GM23338 (cell line): ENCODE measurements at regions not wholly inside any gene's neighbourhood (a gene's known extent, or its start where the extent isn't known, plus 50 kb on each side); places are given as distances from the start of the nearest gene placed in this dataset.

ENCODE experiments used
- ATAC-seq: fragments of 200-7000 bp; cut with Tn5 transposase; 3 replicates; pipeline ENCODE4 v1.9.1; 2020
- DNase-seq: peaks from one replicate; pipeline ENCODE4 v3.0.0-alpha.2; 2015; ENCODE audit warnings: low spot score
- H2AFZ ChIP-seq: fragments of 200-600 bp; sonication (generic); 2 replicates; pipeline ENCODE4 v1.8.0; 2016; ENCODE audit warnings: antibody characterized with exemption, mild to moderate bottlenecking, moderate library complexity
- H3F3A ChIP-seq: fragments of 200-600 bp; sonication (generic); replicated peaks from 2 replicates; pipeline ENCODE4 v1.8.0; 2017; ENCODE audit warnings: antibody characterized with exemption, mixed run types, low read depth
- H3K27ac ChIP-seq: fragments of 200-600 bp; sonication (generic); 2 replicates; pipeline ENCODE4 v1.6.1; 2016; ENCODE audit warnings: low read depth
- H3K27me3 ChIP-seq: fragments of 200-600 bp; sonication (generic); 2 replicates; pipeline ENCODE4 v1.8.0; 2016; ENCODE audit warnings: mild to moderate bottlenecking, mixed run types, moderate library complexity; ENCODE audit not compliant: insufficient read depth
- H3K36me3 ChIP-seq: fragments of 200-600 bp; sonication (generic); 2 replicates; pipeline ENCODE4 v1.8.0; 2016; ENCODE audit warnings: mild to moderate bottlenecking; ENCODE audit not compliant: insufficient read depth
- H3K4me1 ChIP-seq: fragments of 200-600 bp; sonication (generic); 2 replicates; pipeline ENCODE4 v1.8.0; 2016; ENCODE audit warnings: mild to moderate bottlenecking, moderate library complexity; ENCODE audit not compliant: insufficient read depth
- H3K4me2 ChIP-seq: fragments of 200-600 bp; sonication (generic); 2 replicates; pipeline ENCODE4 v1.7.1; 2017; ENCODE audit warnings: mixed run types
- H3K4me3 ChIP-seq: fragments of 200-600 bp; sonication (generic); 2 replicates; pipeline ENCODE4 v1.6.1; 2016; ENCODE audit warnings: mixed run types
- H3K79me2 ChIP-seq: fragments of 200-600 bp; sonication (generic); replicated peaks from 2 replicates; pipeline ENCODE4 v1.8.0; 2017; ENCODE audit warnings: mild to moderate bottlenecking; ENCODE audit not compliant: insufficient read depth
- H3K9me2 ChIP-seq: fragments of 200-600 bp; sonication (generic); 2 replicates; pipeline ENCODE4 v1.8.0; 2017; ENCODE audit not compliant: insufficient read depth
- H4K20me1 ChIP-seq: fragments of 200-600 bp; sonication (generic); replicated peaks from 2 replicates; pipeline ENCODE4 v1.8.0; 2017; ENCODE audit warnings: mild to moderate bottlenecking; ENCODE audit not compliant: insufficient read depth
- H3K27ac Mint-ChIP-seq: 2 replicates; pipeline ENCODE4 v1.8.0; 2020; ENCODE audit warnings: inconsistent platforms, mild to moderate bottlenecking, moderate library complexity, mixed read lengths
- H3K27me3 Mint-ChIP-seq: 3 replicates; pipeline ENCODE4 v1.8.0; 2022; ENCODE audit warnings: low read depth, mild to moderate bottlenecking, moderate library complexity, mixed read lengths, inconsistent platforms; ENCODE audit not compliant: insufficient read depth, poor library complexity
- H3K36me3 Mint-ChIP-seq: 3 replicates; pipeline ENCODE4 v1.8.0; 2021; ENCODE audit warnings: low read depth, mild to moderate bottlenecking, inconsistent platforms, moderate library complexity, mixed read lengths
- H3K4me1 Mint-ChIP-seq: 3 replicates; pipeline ENCODE4 v1.8.0; 2020; ENCODE audit warnings: mild to moderate bottlenecking, inconsistent platforms, mixed read lengths
- H3K4me3 Mint-ChIP-seq: 3 replicates; pipeline ENCODE4 v1.8.0; 2021; ENCODE audit warnings: moderate library complexity, mild to moderate bottlenecking, inconsistent platforms, mixed read lengths
- H3K9me3 Mint-ChIP-seq: 3 replicates; pipeline ENCODE4 v1.8.0; 2020; ENCODE audit warnings: moderate library complexity, mild to moderate bottlenecking, inconsistent platforms, mixed read lengths
- CREB1 ChIP-seq: fragments of 250-450 bp; sonication (Bioruptor Pico); IDR thresholded peaks from 2 replicates; pipeline ENCODE4 v1.5.0; 2020; ENCODE audit warnings: low read depth, mild to moderate bottlenecking, moderate library complexity
- ETS1 ChIP-seq: IDR thresholded peaks from 2 replicates; pipeline ENCODE4 v1.6.1; 2016; ENCODE audit warnings: antibody characterized with exemption
- EZH2 ChIP-seq: fragments of 200-600 bp; sonication (generic); IDR thresholded peaks from one replicate; pipeline ENCODE4 v1.8.0; 2017; ENCODE audit warnings: antibody characterized with exemption, mild to moderate bottlenecking, low read depth; ENCODE audit not compliant: unreplicated experiment
- EZH2phosphoT487 ChIP-seq: fragments of 200-600 bp; sonication (generic); IDR thresholded peaks from one replicate; pipeline ENCODE4 v1.8.1; 2018; ENCODE audit warnings: antibody characterized with exemption; ENCODE audit not compliant: unreplicated experiment
- JUNB ChIP-seq: IDR thresholded peaks from one replicate; pipeline ENCODE4 v1.6.1; 2016; ENCODE audit warnings: antibody characterized with exemption; ENCODE audit not compliant: unreplicated experiment
- NANOG ChIP-seq: IDR thresholded peaks from 2 replicates; pipeline ENCODE4 v1.6.1; 2016; ENCODE audit warnings: antibody characterized with exemption, borderline replicate concordance
- POLR2AphosphoS5 ChIP-seq: IDR thresholded peaks from 2 replicates; pipeline ENCODE4 v1.6.1; 2016; ENCODE audit warnings: antibody characterized with exemption, low read depth
- ZNF114 ChIP-seq: fragments of 250-450 bp; sonication (Bioruptor Pico); IDR thresholded peaks from 2 replicates; pipeline ENCODE4 v1.5.0; 2020; ENCODE audit warnings: mild to moderate bottlenecking, moderate library complexity
- ZNF331 ChIP-seq: fragments of 250-450 bp; sonication (Bioruptor Pico); IDR thresholded peaks from 2 replicates; pipeline ENCODE4 v1.5.0; 2020; ENCODE audit warnings: low read depth, mild to moderate bottlenecking, moderate library complexity
- TF ChIP-seq, protein P1 (sequence below), 2 experiments: fragments of 200-600 bp in 1 of 2; sonication (generic) in 1 of 2; conservative IDR thresholded peaks; 2 replicates each; pipeline versions ENCODE4 v1.5.1 to v1.6.1; 2016 to 2017; ENCODE audit warnings: antibody characterized with exemption in 2 of 2, low read depth in 2 of 2, mild to moderate bottlenecking in 2 of 2, moderate library complexity in 1 of 2
- TF ChIP-seq, protein P2 (sequence below): IDR thresholded peaks from one replicate; pipeline ENCODE4 v1.6.1; 2018; ENCODE audit warnings: antibody characterized with exemption; ENCODE audit not compliant: unreplicated experiment

- TF ChIP-seq ETS1 (no peak), JUNB (no peak)
Measured at GRCh38 chr6:9984607-9985006, 430.3 kb downstream of the TFAP2A start (continued).

- Histone ChIP-seq H3K27me3 (no peaks in the 10 kb centered on the region), H3K36me3 (no peaks in the 10 kb centered on the region), H3K4me2 (no peak overlapping the region), H3K9me2 (no peaks in the 10 kb centered on the region; the same call in none of the 2 replicates), H3F3A (no peaks in the 10 kb centered on the region), H3K79me2 (no peaks in the 10 kb centered on the region), H4K20me1 (no peaks in the 10 kb centered on the region), H3K27ac (no peak overlapping the region), H3K4me3 (no peak overlapping the region), H2AFZ (no peak overlapping the region), H3K4me1 (no peaks in the 10 kb centered on the region)
- H3K27ac Mint-ChIP-seq, result no peak overlapping the region
- H3K4me3 Mint-ChIP-seq, result no peak overlapping the region
- peaks cover 7% of the 10 kb centered on the region for H3K9me3 Mint-ChIP-seq
- no peak for ATAC-seq
- TF ChIP-seq ZNF114 (CRISPR knock-in tag) (no peak), NANOG (no peak), ETS1 (no peak), JUNB (no peak), CREB1 (CRISPR knock-in tag) (no peak), ZNF331 (CRISPR knock-in tag) (no peak), EZH2 (no peak)
- TF ChIP-seq, protein P1, sequence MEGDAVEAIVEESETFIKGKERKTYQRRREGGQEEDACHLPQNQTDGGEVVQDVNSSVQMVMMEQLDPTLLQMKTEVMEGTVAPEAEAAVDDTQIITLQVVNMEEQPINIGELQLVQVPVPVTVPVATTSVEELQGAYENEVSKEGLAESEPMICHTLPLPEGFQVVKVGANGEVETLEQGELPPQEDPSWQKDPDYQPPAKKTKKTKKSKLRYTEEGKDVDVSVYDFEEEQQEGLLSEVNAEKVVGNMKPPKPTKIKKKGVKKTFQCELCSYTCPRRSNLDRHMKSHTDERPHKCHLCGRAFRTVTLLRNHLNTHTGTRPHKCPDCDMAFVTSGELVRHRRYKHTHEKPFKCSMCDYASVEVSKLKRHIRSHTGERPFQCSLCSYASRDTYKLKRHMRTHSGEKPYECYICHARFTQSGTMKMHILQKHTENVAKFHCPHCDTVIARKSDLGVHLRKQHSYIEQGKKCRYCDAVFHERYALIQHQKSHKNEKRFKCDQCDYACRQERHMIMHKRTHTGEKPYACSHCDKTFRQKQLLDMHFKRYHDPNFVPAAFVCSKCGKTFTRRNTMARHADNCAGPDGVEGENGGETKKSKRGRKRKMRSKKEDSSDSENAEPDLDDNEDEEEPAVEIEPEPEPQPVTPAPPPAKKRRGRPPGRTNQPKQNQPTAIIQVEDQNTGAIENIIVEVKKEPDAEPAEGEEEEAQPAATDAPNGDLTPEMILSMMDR (conservative IDR thresholded peaks at IDR 0.05; ENCODE audit: low read depth in 2 of 2), result no peak
- peaks cover 2% of the 10 kb centered on the region; the same call in 2 of the 3 replicates for H3K4me1 Mint-ChIP-seq
- H3K36me3 Mint-ChIP-seq, result peaks cover 5% of the 10 kb centered on the region; the same call in 2 of the 3 replicates
- DNase-seq, result no peak
- no peaks in the 10 kb centered on the region for H3K27me3 Mint-ChIP-seq
Measured at GRCh38 chr6:9983168-9983567, 431.7 kb downstream of the TFAP2A start.

GRCh38 chr6:9982215-9982614 is 432.7 kb downstream of the TFAP2A start:
- Histone ChIP-seq H3K27ac (no peak overlapping the region), H3K79me2 (no peaks in the 10 kb centered on the region), H3K27me3 (no peaks in the 10 kb centered on the region), H3K4me2 (no peak overlapping the region), H3K36me3 (no peaks in the 10 kb centered on the region), H3K4me1 (no peaks in the 10 kb centered on the region), H4K20me1 (no peaks in the 10 kb centered on the region), H3F3A (no peaks in the 10 kb centered on the region), H3K4me3 (no peak overlapping the region), H3K9me2 (no peaks in the 10 kb centered on the region; the same call in none of the 2 replicates), H2AFZ (peak overlapping the region; percentile 56; the same call in 1 of the 2 replicates)
- DNase-seq (no peak), ATAC-seq (no peak)
- peaks cover 7% of the 10 kb centered on the region for H3K9me3 Mint-ChIP-seq
- H3K27me3 Mint-ChIP-seq, result no peaks in the 10 kb centered on the region
- H3K36me3 Mint-ChIP-seq, result peaks cover 5% of the 10 kb centered on the region; the same call in 2 of the 3 replicates
- peaks cover 2% of the 10 kb centered on the region; the same call in 2 of the 3 replicates for H3K4me1 Mint-ChIP-seq
- no peak overlapping the region for H3K27ac Mint-ChIP-seq
- H3K4me3 Mint-ChIP-seq, result no peak overlapping the region
- TF ChIP-seq EZH2phosphoT487 (no peak), POLR2AphosphoS5 (no peak), ETS1 (no peak), CREB1 (CRISPR knock-in tag) (no peak), ZNF331 (CRISPR knock-in tag) (no peak)
- TF ChIP-seq, protein P1 (conservative IDR thresholded peaks at IDR 0.05; ENCODE audit: low read depth in 2 of 2), result no peak
- TF ChIP-seq, protein P2, sequence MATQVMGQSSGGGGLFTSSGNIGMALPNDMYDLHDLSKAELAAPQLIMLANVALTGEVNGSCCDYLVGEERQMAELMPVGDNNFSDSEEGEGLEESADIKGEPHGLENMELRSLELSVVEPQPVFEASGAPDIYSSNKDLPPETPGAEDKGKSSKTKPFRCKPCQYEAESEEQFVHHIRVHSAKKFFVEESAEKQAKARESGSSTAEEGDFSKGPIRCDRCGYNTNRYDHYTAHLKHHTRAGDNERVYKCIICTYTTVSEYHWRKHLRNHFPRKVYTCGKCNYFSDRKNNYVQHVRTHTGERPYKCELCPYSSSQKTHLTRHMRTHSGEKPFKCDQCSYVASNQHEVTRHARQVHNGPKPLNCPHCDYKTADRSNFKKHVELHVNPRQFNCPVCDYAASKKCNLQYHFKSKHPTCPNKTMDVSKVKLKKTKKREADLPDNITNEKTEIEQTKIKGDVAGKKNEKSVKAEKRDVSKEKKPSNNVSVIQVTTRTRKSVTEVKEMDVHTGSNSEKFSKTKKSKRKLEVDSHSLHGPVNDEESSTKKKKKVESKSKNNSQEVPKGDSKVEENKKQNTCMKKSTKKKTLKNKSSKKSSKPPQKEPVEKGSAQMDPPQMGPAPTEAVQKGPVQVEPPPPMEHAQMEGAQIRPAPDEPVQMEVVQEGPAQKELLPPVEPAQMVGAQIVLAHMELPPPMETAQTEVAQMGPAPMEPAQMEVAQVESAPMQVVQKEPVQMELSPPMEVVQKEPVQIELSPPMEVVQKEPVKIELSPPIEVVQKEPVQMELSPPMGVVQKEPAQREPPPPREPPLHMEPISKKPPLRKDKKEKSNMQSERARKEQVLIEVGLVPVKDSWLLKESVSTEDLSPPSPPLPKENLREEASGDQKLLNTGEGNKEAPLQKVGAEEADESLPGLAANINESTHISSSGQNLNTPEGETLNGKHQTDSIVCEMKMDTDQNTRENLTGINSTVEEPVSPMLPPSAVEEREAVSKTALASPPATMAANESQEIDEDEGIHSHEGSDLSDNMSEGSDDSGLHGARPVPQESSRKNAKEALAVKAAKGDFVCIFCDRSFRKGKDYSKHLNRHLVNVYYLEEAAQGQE, result no peak
